ENCODE measurements at regions not wholly inside any gene's neighbourhood (a gene's known extent, or its start where the extent isn't known, plus 50 kb on each side); places are given as distances from the start of the nearest gene placed in this dataset.

DNA sequence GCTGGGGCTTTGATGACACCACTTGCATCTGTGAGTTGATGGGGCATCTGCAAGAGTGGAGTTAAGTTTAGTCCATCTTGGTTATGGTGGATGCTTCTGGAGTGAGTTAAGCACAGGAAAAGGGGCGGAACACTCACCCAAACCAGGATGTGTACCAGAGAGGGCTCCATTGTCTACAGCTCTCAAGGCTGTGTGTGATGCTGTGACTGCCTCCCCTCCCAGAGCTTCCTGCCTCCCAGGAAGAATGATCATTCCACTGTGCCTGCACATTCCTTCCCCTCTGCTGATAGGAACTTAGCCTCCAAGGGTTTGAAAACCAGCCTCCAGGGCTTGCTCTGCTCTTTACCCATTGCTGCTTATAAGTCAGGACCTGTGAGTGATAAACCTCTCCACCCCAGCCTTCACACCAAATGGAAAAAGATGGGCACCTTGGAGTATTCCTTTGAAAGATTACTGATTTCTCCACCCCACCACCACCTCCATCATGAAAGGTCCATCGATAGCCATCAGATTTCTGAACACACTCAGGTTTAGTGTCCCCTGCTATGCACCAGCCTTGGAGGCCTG, 160.1 kb upstream of the SPRY4 start:
- intact Hi-C loops (cut with micrococcal nuclease; ENCODE audit: unreplicated experiment) = no loop called here
- no peaks in the 10 kb centered on the region for H3K4me1 ChIP-seq (ENCODE audit: control insufficient read depth, insufficient read depth, low read length)
- no peaks in the 10 kb centered on the region for H3K79me2 ChIP-seq (ENCODE audit: control insufficient read depth, insufficient read depth, low read length)
- DNase-seq (ENCODE audit: low read depth, low spot score) = no peak
- H3K27ac ChIP-seq (ENCODE audit: control insufficient read depth, insufficient read depth) = no peak overlapping the region
- no peak overlapping the region for H3K4me3 ChIP-seq
- no TSS peak for BruUV-seq (replicated peaks)
- in situ Hi-C loops (cut with MboI) = no loop called here
- no peak overlapping the region for H2AFZ ChIP-seq (ENCODE audit: control insufficient read depth, low read depth, low read length)
- no peak overlapping the region for H3K4me2 ChIP-seq (ENCODE audit: control insufficient read depth, insufficient read depth)
- no peaks in the 10 kb centered on the region for H3K9me3 ChIP-seq (replicated peaks; ENCODE audit: control insufficient read depth, insufficient read depth, low read length)
- SMC1A ChIA-PET (ENCODE audit: uncharacterized antibody, unreplicated experiment) = interaction anchor here (1.0 kb wide), 1 partner anchor 14 kb away, joined by 3 read pairs; no protein-coding TSS in a partner anchor
- H4K20me1 ChIP-seq (ENCODE audit: control insufficient read depth, insufficient read depth) = no peaks in the 10 kb centered on the region
- no peaks in the 10 kb centered on the region for H3K36me3 ChIP-seq (ENCODE audit: control insufficient read depth in 2 of 2, insufficient read depth in 2 of 2, low read length in 1 of 2)
- WGBS (ENCODE audit: insufficient coverage, insufficient replicate concordance, low lambda C conversion rate, missing lambda C conversion rate) = 0% methylated on average over 2 of the region's 2 CpGs
- ATAC-seq = no peak
- no peak overlapping the region for H3K9ac ChIP-seq (ENCODE audit: control insufficient read depth, insufficient read depth, low read length)
- H3K27me3 ChIP-seq (replicated peaks in 1 of 2; ENCODE audit: control insufficient read depth in 2 of 2, insufficient read depth in 2 of 2, low read length in 1 of 2) = peaks cover 0 to 1% of the 10 kb centered on the region in 2 experiments; a peak in 2 of 4 replicates
- RAD21 ChIA-PET (ENCODE audit: unreplicated experiment) = no interaction called here
- CTCF ChIA-PET = interaction anchor here (0.8 kb wide), 1 partner anchor 8 kb away, joined by 3 read pairs; no protein-coding TSS in a partner anchor
- no peak for TF ChIP-seq DPF2 (IDR thresholded peaks at IDR 0.05)
- no peak for TF ChIP-seq RFX5 (IDR thresholded peaks at IDR 0.05; ENCODE audit: low read depth, low read length)
- no peak for TF ChIP-seq POLR2AphosphoS2 (IDR thresholded peaks at IDR 0.05; ENCODE audit: low read depth, low read length)
- TF ChIP-seq, protein P1, sequence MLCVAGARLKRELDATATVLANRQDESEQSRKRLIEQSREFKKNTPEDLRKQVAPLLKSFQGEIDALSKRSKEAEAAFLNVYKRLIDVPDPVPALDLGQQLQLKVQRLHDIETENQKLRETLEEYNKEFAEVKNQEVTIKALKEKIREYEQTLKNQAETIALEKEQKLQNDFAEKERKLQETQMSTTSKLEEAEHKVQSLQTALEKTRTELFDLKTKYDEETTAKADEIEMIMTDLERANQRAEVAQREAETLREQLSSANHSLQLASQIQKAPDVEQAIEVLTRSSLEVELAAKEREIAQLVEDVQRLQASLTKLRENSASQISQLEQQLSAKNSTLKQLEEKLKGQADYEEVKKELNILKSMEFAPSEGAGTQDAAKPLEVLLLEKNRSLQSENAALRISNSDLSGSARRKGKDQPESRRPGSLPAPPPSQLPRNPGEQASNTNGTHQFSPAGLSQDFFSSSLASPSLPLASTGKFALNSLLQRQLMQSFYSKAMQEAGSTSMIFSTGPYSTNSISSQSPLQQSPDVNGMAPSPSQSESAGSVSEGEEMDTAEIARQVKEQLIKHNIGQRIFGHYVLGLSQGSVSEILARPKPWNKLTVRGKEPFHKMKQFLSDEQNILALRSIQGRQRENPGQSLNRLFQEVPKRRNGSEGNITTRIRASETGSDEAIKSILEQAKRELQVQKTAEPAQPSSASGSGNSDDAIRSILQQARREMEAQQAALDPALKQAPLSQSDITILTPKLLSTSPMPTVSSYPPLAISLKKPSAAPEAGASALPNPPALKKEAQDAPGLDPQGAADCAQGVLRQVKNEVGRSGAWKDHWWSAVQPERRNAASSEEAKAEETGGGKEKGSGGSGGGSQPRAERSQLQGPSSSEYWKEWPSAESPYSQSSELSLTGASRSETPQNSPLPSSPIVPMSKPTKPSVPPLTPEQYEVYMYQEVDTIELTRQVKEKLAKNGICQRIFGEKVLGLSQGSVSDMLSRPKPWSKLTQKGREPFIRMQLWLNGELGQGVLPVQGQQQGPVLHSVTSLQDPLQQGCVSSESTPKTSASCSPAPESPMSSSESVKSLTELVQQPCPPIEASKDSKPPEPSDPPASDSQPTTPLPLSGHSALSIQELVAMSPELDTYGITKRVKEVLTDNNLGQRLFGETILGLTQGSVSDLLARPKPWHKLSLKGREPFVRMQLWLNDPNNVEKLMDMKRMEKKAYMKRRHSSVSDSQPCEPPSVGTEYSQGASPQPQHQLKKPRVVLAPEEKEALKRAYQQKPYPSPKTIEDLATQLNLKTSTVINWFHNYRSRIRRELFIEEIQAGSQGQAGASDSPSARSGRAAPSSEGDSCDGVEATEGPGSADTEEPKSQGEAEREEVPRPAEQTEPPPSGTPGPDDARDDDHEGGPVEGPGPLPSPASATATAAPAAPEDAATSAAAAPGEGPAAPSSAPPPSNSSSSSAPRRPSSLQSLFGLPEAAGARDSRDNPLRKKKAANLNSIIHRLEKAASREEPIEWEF (IDR thresholded peaks at IDR 0.05; ENCODE audit: insufficient replicate concordance, low read depth, low read length) = no peak
- TF ChIP-seq, protein P2, sequence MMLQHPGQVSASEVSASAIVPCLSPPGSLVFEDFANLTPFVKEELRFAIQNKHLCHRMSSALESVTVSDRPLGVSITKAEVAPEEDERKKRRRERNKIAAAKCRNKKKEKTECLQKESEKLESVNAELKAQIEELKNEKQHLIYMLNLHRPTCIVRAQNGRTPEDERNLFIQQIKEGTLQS (IDR thresholded peaks at IDR 0.05; ENCODE audit: borderline replicate concordance, extremely low read depth, low read depth, low read length) = no peak
- no peak for TF ChIP-seq TAF1 (IDR thresholded peaks at IDR 0.05; ENCODE audit: borderline replicate concordance, low read depth, low read length)
- TF ChIP-seq ZBTB4 (CRISPR knock-in tag; IDR thresholded peaks at IDR 0.05) = no peak
- no peak for TF ChIP-seq SKIL (IDR thresholded peaks at IDR 0.05; ENCODE audit: low read depth, poor library complexity, severe bottlenecking)
- no peak for TF ChIP-seq RAD21 (IDR thresholded peaks at IDR 0.05; ENCODE audit: insufficient read depth, low read depth, low read length)
- TF ChIP-seq SUZ12 (IDR thresholded peaks at IDR 0.05; ENCODE audit: unreplicated experiment) = no peak
- no peak for TF ChIP-seq BMI1 (IDR thresholded peaks at IDR 0.05; ENCODE audit: borderline replicate concordance)
- no peak for TF ChIP-seq CREB1 (IDR thresholded peaks at IDR 0.05; ENCODE audit: low read depth)
- no peak for FAIRE-seq
- POLR2A ChIA-PET = no interaction called here

All from GM12878 (cell line).